GM12878 (cell line): ENCODE measurements at regions not wholly inside any gene's neighbourhood (a gene's known extent, or its start where the extent isn't known, plus 50 kb on each side); places are given as distances from the start of the nearest gene placed in this dataset.

Source experiments
- ATAC-seq: fragments of 200-7000 bp; cut with Tn5 transposase; 3 replicates; pipeline ENCODE4 v1.9.1; 2020; ENCODE audit warnings: mild to moderate bottlenecking, moderate library complexity
- BruUV-seq: library from RNA; stranded (reverse); fragments of 400-500 nt; replicated peaks from 2 replicates; lab custom pipeline; 2021; lab: Mats Ljungman, UMichigan
- CTCF ChIA-PET: fragments of 300-600 bp; sonication (Branson Sonifier 250); formaldehyde crosslinking; extraction: SDS; loops from one replicate; lab custom pipeline; 2021; ENCODE audit warnings: inconsistent platforms; lab: Yijun Ruan, JAX
- POLR2A ChIA-PET: fragments of 350-600 bp; formaldehyde crosslinking; extraction: SDS; loops from one replicate; lab custom pipeline; 2021; ENCODE audit warnings: inconsistent platforms; lab: Charles Lee
- RAD21 ChIA-PET: fragments of 300-600 bp; sonication (Branson Sonifier 250); formaldehyde crosslinking; loops from one replicate; lab custom pipeline; 2023; ENCODE audit warnings: antibody characterized with exemption; ENCODE audit not compliant: unreplicated experiment; lab: Charles Lee
- SMC1A ChIA-PET: fragments of 300-600 bp; sonication (Branson Sonifier 250); formaldehyde crosslinking; loops from one replicate; lab custom pipeline; 2023; ENCODE audit not compliant: unreplicated experiment, uncharacterized antibody; lab: Charles Lee
- DNase-seq: peaks from one replicate; pipeline ENCODE4 v3.0.0-alpha.2; 2011; ENCODE audit warnings: low read depth, low spot score
- FAIRE-seq: peaks from 3 replicates; lab custom pipeline; 2011; peaks lifted over from hg19 to GRCh38; lab: Jason Lieb, UNC
- H2AFZ ChIP-seq: 2 replicates; pipeline ENCODE4 v1.6.0; 2011; ENCODE audit warnings: low read depth, low read length, control low read depth; ENCODE audit not compliant: control insufficient read depth
- H3K27ac ChIP-seq: 2 replicates; pipeline ENCODE4 v1.5.1; 2011; ENCODE audit warnings: control low read depth; ENCODE audit not compliant: control insufficient read depth, insufficient read depth
- H3K27me3 ChIP-seq, 2 experiments: replicated peaks in 1 of 2; 2 replicates each; pipeline versions ENCODE4 v1.6.0 to v1.6.1; 2011; ENCODE audit warnings: low read length in 1 of 2; ENCODE audit not compliant: control insufficient read depth in 2 of 2, insufficient read depth in 2 of 2
- H3K36me3 ChIP-seq, 2 experiments: 2 replicates each; pipeline ENCODE4 v1.5.1; 2011; ENCODE audit warnings: low read length in 1 of 2; ENCODE audit not compliant: control insufficient read depth in 2 of 2, insufficient read depth in 2 of 2
- H3K4me1 ChIP-seq: 2 replicates; pipeline ENCODE4 v1.6.1; 2011; ENCODE audit warnings: mild to moderate bottlenecking, low read length, moderate library complexity, mixed read lengths; ENCODE audit not compliant: control insufficient read depth, insufficient read depth
- H3K4me2 ChIP-seq: 2 replicates; pipeline ENCODE4 v1.6.0; 2011; ENCODE audit warnings: control low read depth; ENCODE audit not compliant: control insufficient read depth, insufficient read depth
- H3K4me3 ChIP-seq: fragments of 200-600 bp; sonication (generic); 2 replicates; pipeline ENCODE4 v1.5.1; 2016
- H3K79me2 ChIP-seq: 2 replicates; pipeline ENCODE4 v1.6.0; 2011; ENCODE audit warnings: low read length; ENCODE audit not compliant: control insufficient read depth, insufficient read depth
- H3K9ac ChIP-seq: 2 replicates; pipeline ENCODE4 v1.8.0; 2011; ENCODE audit warnings: low read length, control low read depth, mixed read lengths; ENCODE audit not compliant: control insufficient read depth, insufficient read depth
- H3K9me3 ChIP-seq: replicated peaks from 3 replicates; pipeline ENCODE4 v1.5.1; 2011; ENCODE audit warnings: mild to moderate bottlenecking, low read length; ENCODE audit not compliant: control insufficient read depth, insufficient read depth
- H4K20me1 ChIP-seq: 2 replicates; pipeline ENCODE4 v1.6.0; 2011; ENCODE audit not compliant: control insufficient read depth, insufficient read depth
- ATF7 ChIP-seq: fragments of 450-650 bp; IDR thresholded peaks from 2 replicates; pipeline ENCODE4 v1.6.1; 2016; ENCODE audit warnings: low read depth, mild to moderate bottlenecking
- CHD4 ChIP-seq: fragments of 200-600 bp; sonication (generic); IDR thresholded peaks from 2 replicates; pipeline ENCODE4 v1.6.1; 2016; ENCODE audit warnings: mild to moderate bottlenecking
- EED ChIP-seq: sonication (generic); IDR thresholded peaks from 2 replicates; pipeline ENCODE4 v1.6.1; 2016; ENCODE audit warnings: antibody characterized with exemption, low read depth
- GATAD2B ChIP-seq: fragments of 450-650 bp; conservative IDR thresholded peaks from 2 replicates; pipeline ENCODE4 v1.6.1; 2017; ENCODE audit warnings: low read depth, mild to moderate bottlenecking, moderate library complexity
- JUNB ChIP-seq: IDR thresholded peaks from 2 replicates; pipeline ENCODE4 v1.6.1; 2016; ENCODE audit warnings: antibody characterized with exemption, mild to moderate bottlenecking
- NFYA ChIP-seq: IDR thresholded peaks from 2 replicates; pipeline ENCODE4 v1.6.1; 2011; ENCODE audit warnings: low read depth, mild to moderate bottlenecking, low read length, improper control_type of control experiment, borderline replicate concordance
- PKNOX1 ChIP-seq: fragments of 450-650 bp; IDR thresholded peaks from 2 replicates; pipeline ENCODE4 v1.6.1; 2016; ENCODE audit warnings: mild to moderate bottlenecking
- RBBP5 ChIP-seq: fragments of 200-600 bp; sonication (generic); conservative IDR thresholded peaks from 2 replicates; pipeline ENCODE4 v1.6.1; 2016
- RELB ChIP-seq: fragments of 450-650 bp; IDR thresholded peaks from 2 replicates; pipeline ENCODE4 v1.6.1; 2017; ENCODE audit warnings: low read depth, mild to moderate bottlenecking, moderate library complexity
- RFX5 ChIP-seq: IDR thresholded peaks from 2 replicates; pipeline ENCODE4 v1.6.1; 2011; ENCODE audit warnings: low read depth, low read length, improper control_type of control experiment
- RUNX3 ChIP-seq: IDR thresholded peaks from 2 replicates; pipeline ENCODE4 v1.6.1; 2012; ENCODE audit warnings: low read length, inconsistent platforms
- TCF3 ChIP-seq: IDR thresholded peaks from 2 replicates; pipeline ENCODE4 v1.6.1; 2012; ENCODE audit warnings: low read depth, mild to moderate bottlenecking, low read length, borderline replicate concordance; ENCODE audit not compliant: insufficient read depth
- TCF7 ChIP-seq: IDR thresholded peaks from 2 replicates; pipeline ENCODE4 v1.6.1; 2014; ENCODE audit warnings: antibody characterized with exemption, borderline replicate concordance
- ZBTB33 ChIP-seq: fragments of 450-650 bp; IDR thresholded peaks from 2 replicates; pipeline ENCODE4 v1.6.1; 2017; ENCODE audit warnings: mild to moderate bottlenecking
- ZZZ3 ChIP-seq: IDR thresholded peaks from 2 replicates; pipeline ENCODE4 v1.6.1; 2011; ENCODE audit warnings: low read depth; ENCODE audit not compliant: control insufficient read depth, insufficient read length
- WGBS: methylation state at CpG from one replicate; pipeline ENCODE4 v1.1.6; 2016; ENCODE audit warnings: low lambda C conversion rate; ENCODE audit not compliant: insufficient replicate concordance, insufficient coverage; ENCODE audit errors: missing lambda C conversion rate; 5-methylcytosine and 5-hydroxymethylcytosine counted together
- in situ Hi-C: fragments of 300-500 bp; cut with MboI; formaldehyde crosslinking; loops from 9 replicates; pipeline ENCODE4 v1.14.3; 2018; ENCODE audit warnings: mixed read lengths
- intact Hi-C: fragments of 100-400 bp; cut with micrococcal nuclease; formaldehyde crosslinking; loops from one replicate; pipeline ENCODE4 v1.14.2; 2022; ENCODE audit not compliant: unreplicated experiment

GRCh38 chr10:107856047-107856315 is 691.5 kb upstream of the SORCS1 start:
- H3K4me1 ChIP-seq = no peaks in the 10 kb centered on the region
- no peak overlapping the region for H3K9ac ChIP-seq
- BruUV-seq = no TSS peak
- POLR2A ChIA-PET = no interaction called here
- DNase-seq = no peak
- CTCF ChIA-PET = interaction anchor here (1.2 kb wide), 1 partner anchor 10 kb away, joined by 3 read pairs; no protein-coding TSS in a partner anchor
- H2AFZ ChIP-seq = no peak overlapping the region
- no peaks in the 10 kb centered on the region for H3K79me2 ChIP-seq
- no peaks in the 10 kb centered on the region for H3K9me3 ChIP-seq
- SMC1A ChIA-PET = interaction anchor here (1.4 to 2.3 kb wide), 2 partner anchors 10 to 11 kb away, joined by 3 to 5 read pairs; no protein-coding TSS in a partner anchor
- no peak overlapping the region for H3K4me3 ChIP-seq
- H3K36me3 ChIP-seq = no peaks in the 10 kb centered on the region
- no peaks in the 10 kb centered on the region for H3K27me3 ChIP-seq
- RAD21 ChIA-PET = no interaction called here
- no peaks in the 10 kb centered on the region for H4K20me1 ChIP-seq
- no peak overlapping the region for H3K4me2 ChIP-seq
- TF ChIP-seq TCF7 (no peak), RUNX3 (peak; percentile 23; the same call in 1 of the 2 replicates), JUNB (peak; percentile 55)
- in situ Hi-C loops = no loop called here
- H3K27ac ChIP-seq = no peak overlapping the region
- intact Hi-C loops = no loop called here
- FAIRE-seq = no peak
- ATAC-seq = peak; percentile 29; the same call in 2 of the 3 replicates

GRCh38 chr10:107855301-107856046 is 691.0 kb upstream of the SORCS1 start:
- DNase-seq (no peak), FAIRE-seq (no peak), ATAC-seq (no peak)
- Histone ChIP-seq H3K27me3 (no peaks in the 10 kb centered on the region), H3K27ac (no peak overlapping the region), H4K20me1 (no peaks in the 10 kb centered on the region), H3K4me2 (no peak overlapping the region), H3K4me1 (no peaks in the 10 kb centered on the region), H3K9ac (no peak overlapping the region), H3K79me2 (no peaks in the 10 kb centered on the region), H3K9me3 (no peaks in the 10 kb centered on the region), H3K36me3 (no peaks in the 10 kb centered on the region), H3K4me3 (no peak overlapping the region), H2AFZ (no peak overlapping the region)
- intact Hi-C loops = no loop called here
- WGBS = 0% methylated on average over 4 of the region's 4 CpGs
- SMC1A ChIA-PET = interaction anchor here (1.4 kb wide), 1 partner anchor 10 kb away, joined by 3 read pairs; no protein-coding TSS in a partner anchor
- POLR2A ChIA-PET = no interaction called here
- in situ Hi-C loops = no loop called here
- no TSS peak for BruUV-seq
- no peak for TF ChIP-seq ZBTB33
- TF ChIP-seq CHD4 = no peak
- TF ChIP-seq PKNOX1 = no peak
- no peak for TF ChIP-seq GATAD2B
- TF ChIP-seq RFX5 = no peak
- no peak for TF ChIP-seq RBBP5
- TF ChIP-seq NFYA = no peak
- no peak for TF ChIP-seq RELB
- no peak for TF ChIP-seq ATF7
- no peak for TF ChIP-seq ZZZ3
- TF ChIP-seq EED = no peak
- no peak for TF ChIP-seq TCF3
- RAD21 ChIA-PET = no interaction called here
- CTCF ChIA-PET = interaction anchor here (1.2 kb wide), 1 partner anchor 11 kb away, joined by 3 read pairs; no protein-coding TSS in a partner anchor
